PC-9 (cell line): ENCODE measurements at regions not wholly inside any gene's neighbourhood (a gene's known extent, or its start where the extent isn't known, plus 50 kb on each side); places are given as distances from the start of the nearest gene placed in this dataset.

ENCODE experiments used
- BruUV-seq: library from RNA; stranded (reverse); fragments of 400-500 nt; replicated peaks from 2 replicates; lab custom pipeline; 2021; lab: Mats Ljungman, UMichigan
- CTCF ChIA-PET: fragments of 300-600 bp; sonication (Branson Sonifier 250); formaldehyde crosslinking; loops from one replicate; lab custom pipeline; 2022; ENCODE audit warnings: antibody characterized with exemption; lab: Charles Lee
- POLR2A ChIA-PET: fragments of 300-600 bp; sonication (Branson Sonifier 250); formaldehyde crosslinking; loops from one replicate; lab custom pipeline; 2022; ENCODE audit warnings: antibody characterized with exemption; ENCODE audit not compliant: unreplicated experiment; lab: Charles Lee
- DNase-seq, 2 experiments: peaks; one replicate each; pipeline versions ENCODE4 v3.0.0 to v3.0.0-alpha.2; 2015 to 2022; ENCODE audit warnings: mixed read lengths in 1 of 2
- H2AFZ ChIP-seq: fragments of 200-600 bp; sonication (generic); 2 replicates; pipeline ENCODE4 v1.8.1; 2017; ENCODE audit warnings: antibody characterized with exemption
- H3F3A ChIP-seq: fragments of 200-600 bp; sonication (generic); 2 replicates; pipeline ENCODE4 v1.8.1; 2017; ENCODE audit warnings: antibody characterized with exemption, mild to moderate bottlenecking, low read depth; ENCODE audit not compliant: insufficient read depth
- H3K27ac ChIP-seq: fragments of 200-600 bp; sonication (generic); 2 replicates; pipeline ENCODE4 v1.6.1; 2016; ENCODE audit warnings: mixed run types
- H3K27me3 ChIP-seq: fragments of 200-600 bp; sonication (generic); 2 replicates; pipeline ENCODE4 v1.6.1; 2016; ENCODE audit warnings: low read depth, mixed run types; ENCODE audit not compliant: insufficient read depth
- H3K36me3 ChIP-seq: fragments of 200-600 bp; sonication (generic); 2 replicates; pipeline ENCODE4 v1.6.1; 2016; ENCODE audit warnings: low read depth, mixed run types
- H3K4me1 ChIP-seq: fragments of 200-600 bp; sonication (generic); replicated peaks from 2 replicates; pipeline ENCODE4 v1.6.1; 2016; ENCODE audit warnings: mixed run types; ENCODE audit not compliant: insufficient read depth
- H3K4me2 ChIP-seq: fragments of 200-600 bp; sonication (generic); 2 replicates; pipeline ENCODE4 v1.6.1; 2017; ENCODE audit warnings: mixed run types
- H3K4me3 ChIP-seq: fragments of 200-600 bp; sonication (generic); 2 replicates; pipeline ENCODE4 v1.6.1; 2016; ENCODE audit warnings: mixed run types
- H3K79me2 ChIP-seq: fragments of 200-600 bp; sonication (generic); 2 replicates; pipeline ENCODE4 v1.6.1; 2017; ENCODE audit warnings: low read depth, mixed run types
- H3K9me2 ChIP-seq: fragments of 200-600 bp; sonication (generic); 2 replicates; pipeline ENCODE4 v1.8.1; 2017; ENCODE audit warnings: mild to moderate bottlenecking; ENCODE audit not compliant: insufficient read depth
- H3K9me3 ChIP-seq: fragments of 200-600 bp; sonication (generic); 2 replicates; pipeline ENCODE4 v1.8.1; 2016; ENCODE audit warnings: low read depth; ENCODE audit not compliant: insufficient read depth
- H4K20me1 ChIP-seq: fragments of 200-600 bp; sonication (generic); 2 replicates; pipeline ENCODE4 v1.8.1; 2017; ENCODE audit not compliant: insufficient read depth
- EZH2 ChIP-seq: fragments of 200-600 bp; sonication (generic); IDR thresholded peaks from 2 replicates; pipeline ENCODE4 v1.8.0; 2017; ENCODE audit warnings: antibody characterized with exemption, low read depth
- intact Hi-C: fragments of 100-400 bp; cut with micrococcal nuclease; formaldehyde crosslinking; loops from one replicate; pipeline ENCODE4 v1.10.0; 2022; ENCODE audit not compliant: unreplicated experiment
- TF ChIP-seq, protein P1 (sequence below): fragments of 200-600 bp; sonication (generic); conservative IDR thresholded peaks from 2 replicates; pipeline ENCODE4 v1.6.1; 2017; ENCODE audit warnings: mixed run types, antibody characterized with exemption, mild to moderate bottlenecking, moderate library complexity

DNA sequence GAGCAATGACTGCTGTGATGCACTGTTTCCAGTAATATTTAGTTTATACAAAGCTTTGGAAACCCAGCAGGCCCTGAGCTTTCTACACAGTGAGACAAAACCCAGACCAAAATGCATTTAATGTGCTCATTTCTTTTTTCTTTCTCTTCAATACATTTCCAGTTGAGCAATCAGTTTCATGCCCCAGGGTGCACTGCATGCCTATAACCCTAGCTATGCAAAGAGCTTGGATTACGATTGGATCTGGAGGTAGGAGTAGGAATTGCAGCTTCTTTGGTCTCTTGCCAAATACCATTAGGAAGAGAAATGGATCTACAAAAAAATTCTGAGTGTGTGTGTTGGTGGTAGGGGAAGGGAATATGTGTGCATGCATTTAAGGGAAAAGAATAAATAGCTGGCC lies 1001.4 kb downstream of the SQOR start:
- no peak for DNase-seq

DNA sequence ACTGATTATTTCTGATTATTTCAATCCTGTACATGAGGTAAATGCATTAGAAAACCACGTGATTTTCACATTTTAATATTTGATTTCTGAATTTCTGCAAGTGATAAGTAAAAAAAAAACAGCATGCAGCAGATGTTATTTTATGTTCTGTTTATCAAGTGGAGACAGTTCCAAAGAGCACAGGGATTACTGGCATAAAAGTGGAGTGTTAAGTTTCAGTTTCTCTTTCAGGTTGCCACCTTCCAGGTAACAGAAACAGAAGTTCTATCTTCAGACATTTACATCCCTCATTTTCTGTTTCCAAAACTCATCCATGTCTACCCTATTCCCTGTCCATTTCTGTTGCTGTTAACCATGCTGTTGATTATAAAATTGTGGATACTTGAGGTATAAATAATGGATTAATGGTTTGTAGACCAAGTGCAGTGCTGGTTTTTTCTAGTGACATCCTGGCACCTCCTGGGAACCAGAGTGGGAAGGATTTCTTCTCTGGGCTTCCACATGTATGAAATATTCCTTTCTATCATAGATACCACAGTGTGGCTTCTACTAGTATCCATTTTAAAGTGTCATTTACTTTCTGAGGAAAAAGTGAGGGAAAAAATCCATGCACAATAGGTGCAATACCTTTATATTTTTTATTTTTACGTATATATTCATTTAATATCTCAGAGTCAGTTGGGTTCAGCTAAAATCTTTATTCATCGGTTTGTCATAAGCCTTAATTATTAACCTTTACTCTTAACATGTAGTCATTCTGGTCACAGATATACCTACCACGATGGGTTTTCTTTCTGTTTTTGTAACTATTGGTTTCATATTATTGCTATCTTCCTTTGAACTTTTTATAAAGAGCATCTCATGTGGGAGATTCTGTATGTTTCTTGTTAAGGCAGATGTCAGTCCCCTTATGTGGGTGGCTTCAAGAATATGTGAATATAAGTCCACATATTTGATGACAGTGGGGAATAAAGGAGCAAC lies 1010.0 kb downstream of the SQOR start:
- no peaks in the 10 kb centered on the region for H3K9me3 ChIP-seq
- no peak overlapping the region for H3K4me3 ChIP-seq
- H3K27ac ChIP-seq, result no peak overlapping the region
- H3K27me3 ChIP-seq, result no peaks in the 10 kb centered on the region
- no peaks in the 10 kb centered on the region for H3K36me3 ChIP-seq
- H3K79me2 ChIP-seq, result no peaks in the 10 kb centered on the region
- H3K4me1 ChIP-seq, result no peaks in the 10 kb centered on the region
- TF ChIP-seq EZH2, result no peak
- TF ChIP-seq, protein P1, sequence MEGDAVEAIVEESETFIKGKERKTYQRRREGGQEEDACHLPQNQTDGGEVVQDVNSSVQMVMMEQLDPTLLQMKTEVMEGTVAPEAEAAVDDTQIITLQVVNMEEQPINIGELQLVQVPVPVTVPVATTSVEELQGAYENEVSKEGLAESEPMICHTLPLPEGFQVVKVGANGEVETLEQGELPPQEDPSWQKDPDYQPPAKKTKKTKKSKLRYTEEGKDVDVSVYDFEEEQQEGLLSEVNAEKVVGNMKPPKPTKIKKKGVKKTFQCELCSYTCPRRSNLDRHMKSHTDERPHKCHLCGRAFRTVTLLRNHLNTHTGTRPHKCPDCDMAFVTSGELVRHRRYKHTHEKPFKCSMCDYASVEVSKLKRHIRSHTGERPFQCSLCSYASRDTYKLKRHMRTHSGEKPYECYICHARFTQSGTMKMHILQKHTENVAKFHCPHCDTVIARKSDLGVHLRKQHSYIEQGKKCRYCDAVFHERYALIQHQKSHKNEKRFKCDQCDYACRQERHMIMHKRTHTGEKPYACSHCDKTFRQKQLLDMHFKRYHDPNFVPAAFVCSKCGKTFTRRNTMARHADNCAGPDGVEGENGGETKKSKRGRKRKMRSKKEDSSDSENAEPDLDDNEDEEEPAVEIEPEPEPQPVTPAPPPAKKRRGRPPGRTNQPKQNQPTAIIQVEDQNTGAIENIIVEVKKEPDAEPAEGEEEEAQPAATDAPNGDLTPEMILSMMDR, result no peak
- intact Hi-C loops, result no loop called here
- POLR2A ChIA-PET, result no interaction called here
- CTCF ChIA-PET, result no interaction called here
- BruUV-seq, result no TSS peak
- DNase-seq, result no peak
- no peaks in the 10 kb centered on the region for H3K9me2 ChIP-seq
- no peak overlapping the region for H3K4me2 ChIP-seq
- H2AFZ ChIP-seq, result no peak overlapping the region
- no peaks in the 10 kb centered on the region for H3F3A ChIP-seq
- H4K20me1 ChIP-seq, result no peaks in the 10 kb centered on the region

More for the DNA sequence above, 1001.4 kb downstream of the SQOR start:
- Histone ChIP-seq H3K4me3 (no peak overlapping the region), H3K4me1 (no peaks in the 10 kb centered on the region), H3K36me3 (no peaks in the 10 kb centered on the region), H3K27ac (no peak overlapping the region), H3K9me3 (no peaks in the 10 kb centered on the region), H3K27me3 (no peaks in the 10 kb centered on the region), H3K9me2 (no peaks in the 10 kb centered on the region), H4K20me1 (no peaks in the 10 kb centered on the region), H2AFZ (no peak overlapping the region), H3K79me2 (no peaks in the 10 kb centered on the region), H3K4me2 (no peak overlapping the region), H3F3A (no peaks in the 10 kb centered on the region)
- TF ChIP-seq, protein P1, result no peak
- intact Hi-C loops, result no loop called here
- CTCF ChIA-PET, result no interaction called here
- POLR2A ChIA-PET, result no interaction called here
- BruUV-seq, result no TSS peak

- H3K4me3 ChIP-seq, result no peak overlapping the region
- H3K9me3 ChIP-seq, result no peaks in the 10 kb centered on the region
- H3K4me1 ChIP-seq, result no peaks in the 10 kb centered on the region
- no peaks in the 10 kb centered on the region for H3F3A ChIP-seq
- no peak overlapping the region for H2AFZ ChIP-seq
- BruUV-seq, result no TSS peak
- intact Hi-C loops, result no loop called here
- H3K9me2 ChIP-seq, result no peaks in the 10 kb centered on the region
- CTCF ChIA-PET, result no interaction called here
- no peaks in the 10 kb centered on the region for H3K79me2 ChIP-seq
- no peak overlapping the region for H3K4me2 ChIP-seq
- DNase-seq, result no peak
- H3K36me3 ChIP-seq, result no peaks in the 10 kb centered on the region
- H4K20me1 ChIP-seq, result no peaks in the 10 kb centered on the region
- TF ChIP-seq EZH2, result no peak
- TF ChIP-seq, protein P1, result no peak
- H3K27ac ChIP-seq, result no peak overlapping the region
- no peaks in the 10 kb centered on the region for H3K27me3 ChIP-seq
- POLR2A ChIA-PET, result no interaction called here
Observed at GRCh38 chr15:46646490-46646889, 1011.7 kb downstream of the SQOR start.
